NCI-H146 treated with DMSO at 0.1 percent for 48 hours (cell line): ENCODE measurements at regions not wholly inside any gene's neighbourhood (a gene's known extent, or its start where the extent isn't known, plus 50 kb on each side); places are given as distances from the start of the nearest gene placed in this dataset.
"Not testable (repeated sequence)": the region's sequence is repeated elsewhere in the genome, so short reads cannot be mapped to it uniquely, and the experiment has no call there.

Source experiments
- DNase-seq: peaks from one replicate; lab custom pipeline; 2025; ENCODE audit not compliant: unreplicated experiment; lab: John Stamatoyannopoulos, UW

- not testable (repeated sequence) for DNase-seq
Observed at GRCh38 chrX:124181515-124181914, 150.9 kb upstream of the TEX13D start.

- DNase-seq, result no peak
Observed at GRCh38 chrX:124190440-124190839, 142.0 kb upstream of the TEX13D start.

GRCh38 chrX:124194199-124194598, 138.3 kb upstream of the TEX13D start:
- DNase-seq, result no peak

GRCh38 chrX:124194901-124195300, 137.6 kb upstream of the TEX13D start:
- DNase-seq, result no peak

GRCh38 chrX:124203311-124203710, 129.1 kb upstream of the TEX13D start:
- no peak for DNase-seq

- no peak for DNase-seq
Observed at GRCh38 chrX:124208660-124209059, 123.8 kb upstream of the TEX13D start.

GRCh38 chrX:124209792-124210576, 122.5 kb upstream of the TEX13D start:
- DNase-seq, result no peak

- peak; percentile 72 for DNase-seq
Observed at GRCh38 chrX:124211312-124211942, 121.0 kb upstream of the TEX13D start.

GRCh38 chrX:124212622-124213021, 119.8 kb upstream of the TEX13D start:
- DNase-seq, result no peak

- DNase-seq, result no peak
Observed at GRCh38 chrX:124215786-124216185, 116.7 kb upstream of the TEX13D start.

GRCh38 chrX:124216396-124217115, 115.9 kb upstream of the TEX13D start:
- no peak for DNase-seq

- peak; percentile 66 for DNase-seq
Observed at GRCh38 chrX:124217304-124218251, 114.9 kb upstream of the TEX13D start.

- DNase-seq, result no peak
Observed at GRCh38 chrX:124223524-124223923, 108.9 kb upstream of the TEX13D start.

- DNase-seq, result no peak
Observed at GRCh38 chrX:124224528-124224927, 107.9 kb upstream of the TEX13D start.

GRCh38 chrX:124226129-124226528, 106.3 kb upstream of the TEX13D start:
- DNase-seq, result no peak

GRCh38 chrX:124228849-124229248, 103.6 kb upstream of the TEX13D start:
- DNase-seq, result no peak

GRCh38 chrX:124229374-124229773, 103.1 kb upstream of the TEX13D start:
- DNase-seq, result peak; percentile 31

GRCh38 chrX:124230655-124231450, 101.6 kb upstream of the TEX13D start:
- no peak for DNase-seq

GRCh38 chrX:124231451-124231759, 101.1 kb upstream of the TEX13D start:
- no peak for DNase-seq

GRCh38 chrX:124232523-124233201, 99.8 kb upstream of the TEX13D start:
- no peak for DNase-seq
